ENCODE measurements at regions not wholly inside any gene's neighbourhood (a gene's known extent, or its start where the extent isn't known, plus 50 kb on each side); places are given as distances from the start of the nearest gene placed in this dataset.
"Not testable (repeated sequence)": the region's sequence is repeated elsewhere in the genome, so short reads cannot be mapped to it uniquely, and the experiment has no call there.

GRCh38 chr1:234809854-234810245, 199.9 kb upstream of the IRF2BP2 start:
- not testable (repeated sequence) for DNase-seq

GRCh38 chr1:234808943-234809853, 199.2 kb upstream of the IRF2BP2 start:
- DNase-seq, result not testable (repeated sequence)

GRCh38 chr1:234808459-234808858, 198.5 kb upstream of the IRF2BP2 start:
- not testable (repeated sequence) for DNase-seq

- DNase-seq, result not testable (repeated sequence)
Observed at GRCh38 chr1:234807705-234808104, 197.7 kb upstream of the IRF2BP2 start.

GRCh38 chr1:234802586-234802985, 192.6 kb upstream of the IRF2BP2 start:
- DNase-seq, result not testable (repeated sequence)

- not testable (repeated sequence) for DNase-seq
Observed at GRCh38 chr1:234801636-234802035, 191.7 kb upstream of the IRF2BP2 start.

- not testable (repeated sequence) for DNase-seq
Observed at GRCh38 chr1:234801147-234801546, 191.2 kb upstream of the IRF2BP2 start.

GRCh38 chr1:234800563-234800962, 190.6 kb upstream of the IRF2BP2 start:
- not testable (repeated sequence) for DNase-seq

- not testable (repeated sequence) for DNase-seq
Observed at GRCh38 chr1:234799021-234799689, 189.2 kb upstream of the IRF2BP2 start.

GRCh38 chr1:234797216-234797615, 187.2 kb upstream of the IRF2BP2 start:
- not testable (repeated sequence) for DNase-seq

- DNase-seq, result not testable (repeated sequence)
Observed at GRCh38 chr1:234796438-234796792, 186.4 kb upstream of the IRF2BP2 start.

- not testable (repeated sequence) for DNase-seq
Observed at GRCh38 chr1:234795711-234796437, 185.9 kb upstream of the IRF2BP2 start.

- not testable (repeated sequence) for DNase-seq
Observed at GRCh38 chr1:234795007-234795406, 185.0 kb upstream of the IRF2BP2 start.

- DNase-seq, result not testable (repeated sequence)
Observed at GRCh38 chr1:234794452-234794851, 184.5 kb upstream of the IRF2BP2 start.

GRCh38 chr1:234793924-234794323, 183.9 kb upstream of the IRF2BP2 start:
- DNase-seq, result not testable (repeated sequence)

- DNase-seq, result not testable (repeated sequence)
Observed at GRCh38 chr1:234792221-234792864, 182.4 kb upstream of the IRF2BP2 start.

GRCh38 chr1:234791615-234792014, 181.6 kb upstream of the IRF2BP2 start:
- not testable (repeated sequence) for DNase-seq

- DNase-seq, result not testable (repeated sequence)
Observed at GRCh38 chr1:234790333-234790732, 180.4 kb upstream of the IRF2BP2 start.

GRCh38 chr1:234787011-234787584, 177.1 kb upstream of the IRF2BP2 start:
- DNase-seq, result not testable (repeated sequence)

GRCh38 chr1:234785922-234786321, 175.9 kb upstream of the IRF2BP2 start:
- not testable (repeated sequence) for DNase-seq

- not testable (repeated sequence) for DNase-seq
Observed at GRCh38 chr1:234785471-234785919, 175.5 kb upstream of the IRF2BP2 start.

GRCh38 chr1:234784108-234784507, 174.1 kb upstream of the IRF2BP2 start:
- not testable (repeated sequence) for DNase-seq

All from AML-193 (cell line).